ENCODE measurements at regions not wholly inside any gene's neighbourhood (a gene's known extent, or its start where the extent isn't known, plus 50 kb on each side); places are given as distances from the start of the nearest gene placed in this dataset.

DNA sequence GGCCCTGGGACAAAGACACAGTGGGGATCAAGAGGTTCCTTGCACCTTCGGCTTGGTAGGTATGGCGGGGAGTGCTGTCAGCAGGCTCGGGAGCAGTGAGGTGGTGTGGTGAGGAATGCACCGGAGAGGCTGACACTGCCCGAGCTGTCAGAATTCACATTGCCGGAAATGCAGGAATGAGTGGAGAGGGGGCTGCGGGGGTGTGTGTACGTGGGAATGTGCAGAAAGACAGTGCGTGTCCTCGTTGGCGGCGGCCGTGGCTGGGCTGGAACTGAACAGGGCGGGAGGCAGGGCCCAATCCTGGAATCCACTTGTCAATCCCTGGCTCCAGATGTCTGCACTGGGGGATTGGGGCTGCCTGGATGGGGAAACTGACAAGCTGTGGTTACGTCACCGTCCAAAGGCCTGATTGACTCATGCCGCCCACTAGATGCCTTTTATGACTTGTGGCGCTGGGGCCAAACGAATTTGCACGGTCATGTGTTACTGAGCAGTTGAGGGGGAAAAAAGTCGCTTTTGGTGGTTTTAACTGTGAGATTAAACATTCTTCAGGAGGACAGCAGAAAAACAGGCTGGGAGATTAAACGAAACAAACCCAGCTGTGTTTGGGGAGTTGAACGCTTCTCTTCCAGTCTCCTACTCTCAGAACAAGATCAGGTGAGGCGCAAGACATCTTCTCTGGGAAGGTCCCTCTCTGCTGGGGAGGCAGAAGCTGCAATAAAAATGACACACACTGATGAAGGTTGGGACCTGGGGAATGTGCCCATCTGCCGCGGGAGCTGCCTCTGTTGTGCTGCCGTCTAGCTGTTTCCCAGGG is 189.4 kb upstream of the GLI2 start (continued):
- TF ChIP-seq ZNF33B (CRISPR knock-in tag; IDR thresholded peaks at IDR 0.05) (no peak), RFX5 (IDR thresholded peaks at IDR 0.05; ENCODE audit: low read depth, low read length) (peak; percentile 97), CREM (IDR thresholded peaks at IDR 0.05) (peak; percentile 87), CREM (CRISPR knock-in tag; IDR thresholded peaks at IDR 0.05) (no peak), ZFP82 (CRISPR knock-in tag; IDR thresholded peaks at IDR 0.05; ENCODE audit: borderline replicate concordance) (peak; percentile 8; the same call in 1 of the 2 replicates), ZBTB42 (CRISPR knock-in tag; IDR thresholded peaks at IDR 0.05) (peak; percentile 98), SOX5 (CRISPR knock-in tag; IDR thresholded peaks at IDR 0.05; ENCODE audit: borderline replicate concordance) (peak; percentile 67; the same call in 1 of the 2 replicates), ZFP90 (CRISPR knock-in tag; IDR thresholded peaks at IDR 0.05; ENCODE audit: borderline replicate concordance) (peak; percentile 98), AGO2 (optimal IDR thresholded peaks at IDR 0.05; ENCODE audit: low read depth, low read length) (no peak), SMYD3 (CRISPR knock-in tag; IDR thresholded peaks at IDR 0.05) (0 out of 2 replicates have a peak, but pooled peaks have one; percentile 75), ZNF75D (CRISPR knock-in tag; IDR thresholded peaks at IDR 0.05; ENCODE audit: borderline replicate concordance) (0 out of 2 replicates have a peak, but pooled peaks have one; percentile 52), NCOA2 (CRISPR knock-in tag; IDR thresholded peaks at IDR 0.05) (peak; percentile 65; the same call in 1 of the 2 replicates), CSRNP2 (CRISPR knock-in tag; conservative IDR thresholded peaks at IDR 0.05; ENCODE audit: low read depth) (no peak), PPARG (CRISPR knock-in tag; conservative IDR thresholded peaks at IDR 0.05) (no peak; the same call in 1 of the 2 replicates), ZBTB3 (CRISPR knock-in tag; IDR thresholded peaks at IDR 0.05; ENCODE audit: borderline replicate concordance, low read depth) (peak; percentile 98), ZNF329 (CRISPR knock-in tag; IDR thresholded peaks at IDR 0.05; ENCODE audit: low read depth) (peak; percentile 45; the same call in 1 of the 2 replicates), ADNP (CRISPR knock-in tag; IDR thresholded peaks at IDR 0.05) (0 out of 2 replicates have a peak, but pooled peaks have one; percentile 54), ZNF431 (CRISPR knock-in tag; IDR thresholded peaks at IDR 0.05; ENCODE audit: borderline replicate concordance, low read depth) (no peak; the same call in 1 of the 2 replicates), SP4 (CRISPR knock-in tag; IDR thresholded peaks at IDR 0.05) (no peak), MXD1 (CRISPR knock-in tag; IDR thresholded peaks at IDR 0.05) (peak; percentile 63; the same call in 1 of the 2 replicates), TOE1 (CRISPR knock-in tag; IDR thresholded peaks at IDR 0.05) (no peak), ZNF484 (CRISPR knock-in tag; IDR thresholded peaks at IDR 0.05; ENCODE audit: borderline replicate concordance, low read depth) (no peak), ZNF235 (CRISPR knock-in tag; IDR thresholded peaks at IDR 0.05; ENCODE audit: borderline replicate concordance) (no peak), KLF6 (CRISPR knock-in tag; IDR thresholded peaks at IDR 0.05) (no peak)
- TF ChIP-seq, protein P1, sequence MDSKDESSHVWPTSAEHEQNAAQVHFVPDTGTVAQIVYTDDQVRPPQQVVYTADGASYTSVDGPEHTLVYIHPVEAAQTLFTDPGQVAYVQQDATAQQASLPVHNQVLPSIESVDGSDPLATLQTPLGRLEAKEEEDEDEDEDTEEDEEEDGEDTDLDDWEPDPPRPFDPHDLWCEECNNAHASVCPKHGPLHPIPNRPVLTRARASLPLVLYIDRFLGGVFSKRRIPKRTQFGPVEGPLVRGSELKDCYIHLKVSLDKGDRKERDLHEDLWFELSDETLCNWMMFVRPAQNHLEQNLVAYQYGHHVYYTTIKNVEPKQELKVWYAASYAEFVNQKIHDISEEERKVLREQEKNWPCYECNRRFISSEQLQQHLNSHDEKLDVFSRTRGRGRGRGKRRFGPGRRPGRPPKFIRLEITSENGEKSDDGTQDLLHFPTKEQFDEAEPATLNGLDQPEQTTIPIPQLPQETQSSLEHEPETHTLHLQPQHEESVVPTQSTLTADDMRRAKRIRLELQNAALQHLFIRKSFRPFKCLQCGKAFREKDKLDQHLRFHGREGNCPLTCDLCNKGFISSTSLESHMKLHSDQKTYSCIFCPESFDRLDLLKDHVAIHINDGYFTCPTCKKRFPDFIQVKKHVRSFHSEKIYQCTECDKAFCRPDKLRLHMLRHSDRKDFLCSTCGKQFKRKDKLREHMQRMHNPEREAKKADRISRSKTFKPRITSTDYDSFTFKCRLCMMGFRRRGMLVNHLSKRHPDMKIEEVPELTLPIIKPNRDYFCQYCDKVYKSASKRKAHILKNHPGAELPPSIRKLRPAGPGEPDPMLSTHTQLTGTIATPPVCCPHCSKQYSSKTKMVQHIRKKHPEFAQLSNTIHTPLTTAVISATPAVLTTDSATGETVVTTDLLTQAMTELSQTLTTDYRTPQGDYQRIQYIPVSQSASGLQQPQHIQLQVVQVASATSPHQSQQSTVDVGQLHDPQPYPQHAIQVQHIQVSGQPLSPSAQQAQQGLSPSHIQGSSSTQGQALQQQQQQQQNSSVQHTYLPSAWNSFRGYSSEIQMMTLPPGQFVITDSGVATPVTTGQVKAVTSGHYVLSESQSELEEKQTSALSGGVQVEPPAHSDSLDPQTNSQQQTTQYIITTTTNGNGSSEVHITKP (CRISPR knock-in tag; IDR thresholded peaks at IDR 0.05; ENCODE audit: low read depth) = 0 out of 2 replicates have a peak, but pooled peaks have one; percentile 67
